ENCODE measurements at regions not wholly inside any gene's neighbourhood (a gene's known extent, or its start where the extent isn't known, plus 50 kb on each side); places are given as distances from the start of the nearest gene placed in this dataset.

DNA sequence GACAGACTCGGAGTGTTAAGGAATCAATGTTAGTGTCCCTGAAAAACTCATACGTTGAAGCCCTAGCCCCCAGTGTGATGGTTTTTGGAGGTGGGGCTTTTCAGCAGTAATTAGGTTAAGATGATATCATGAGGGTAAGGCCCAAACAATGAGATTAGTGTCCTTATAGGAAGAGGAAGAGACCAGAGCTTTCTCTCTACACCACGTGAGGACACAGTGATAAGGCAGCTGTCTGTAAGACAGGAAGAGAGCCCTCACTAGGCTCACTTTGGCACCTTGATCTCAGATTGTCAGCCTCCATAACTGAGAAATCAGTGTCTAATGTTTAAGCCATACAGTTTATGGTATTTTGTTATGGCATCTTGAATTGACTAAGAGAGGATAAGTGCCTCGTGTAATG lies 403.2 kb downstream of the NPIPA7 start:
- no peaks in the 10 kb centered on the region for H3K4me1 ChIP-seq (ENCODE audit: control insufficient read depth, insufficient read depth, low read length)
- ChIA-PET POLR2A (no interaction called here), CTCF (no interaction called here)
- no peak overlapping the region for H3K27ac ChIP-seq (ENCODE audit: extremely low read depth, low read depth, low read length)
- no peaks in the 10 kb centered on the region for H3K9me3 ChIP-seq (ENCODE audit: control insufficient read depth, insufficient read depth, low read depth, low read length)
- no peaks in the 10 kb centered on the region for H3K36me3 ChIP-seq (ENCODE audit: control insufficient read depth in 2 of 2, insufficient read depth in 1 of 2, low read length in 2 of 2)
- TF ChIP-seq ZNF707 (tag by site-specific recombination; IDR thresholded peaks at IDR 0.05) (no peak), ZNF335 (tag by site-specific recombination; conservative IDR thresholded peaks at IDR 0.05) (no peak), MEIS1 (CRISPR knock-in tag; IDR thresholded peaks at IDR 0.05; ENCODE audit: borderline replicate concordance) (no peak), ZNF600 (tag by site-specific recombination; IDR thresholded peaks at IDR 0.05) (no peak), ZNF521 (tag by site-specific recombination; IDR thresholded peaks at IDR 0.05) (no peak), ZNF768 (tag by site-specific recombination; IDR thresholded peaks at IDR 0.05) (no peak), ZNF354C (tag by site-specific recombination; IDR thresholded peaks at IDR 0.05; ENCODE audit: borderline replicate concordance, low read depth) (no peak), ZNF157 (tag by site-specific recombination; IDR thresholded peaks at IDR 0.05) (no peak), ZBTB1 (tag by site-specific recombination; IDR thresholded peaks at IDR 0.05) (no peak), MZF1 (tag by site-specific recombination; IDR thresholded peaks at IDR 0.05; ENCODE audit: borderline replicate concordance) (no peak), ZNF202 (tag by site-specific recombination; IDR thresholded peaks at IDR 0.05; ENCODE audit: borderline replicate concordance) (no peak), ZNF274 (IDR thresholded peaks at IDR 0.05; ENCODE audit: low read length) (no peak), ZNF274 (tag by site-specific recombination; IDR thresholded peaks at IDR 0.05; ENCODE audit: borderline replicate concordance) (no peak)
- TF ChIP-seq, protein P1, sequence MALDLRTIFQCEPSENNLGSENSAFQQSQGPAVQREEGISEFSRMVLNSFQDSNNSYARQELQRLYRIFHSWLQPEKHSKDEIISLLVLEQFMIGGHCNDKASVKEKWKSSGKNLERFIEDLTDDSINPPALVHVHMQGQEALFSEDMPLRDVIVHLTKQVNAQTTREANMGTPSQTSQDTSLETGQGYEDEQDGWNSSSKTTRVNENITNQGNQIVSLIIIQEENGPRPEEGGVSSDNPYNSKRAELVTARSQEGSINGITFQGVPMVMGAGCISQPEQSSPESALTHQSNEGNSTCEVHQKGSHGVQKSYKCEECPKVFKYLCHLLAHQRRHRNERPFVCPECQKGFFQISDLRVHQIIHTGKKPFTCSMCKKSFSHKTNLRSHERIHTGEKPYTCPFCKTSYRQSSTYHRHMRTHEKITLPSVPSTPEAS (tag by site-specific recombination; IDR thresholded peaks at IDR 0.05), result no peak
- H3K4me3 ChIP-seq (ENCODE audit: low read depth, low read length), result no peak overlapping the region

DNA sequence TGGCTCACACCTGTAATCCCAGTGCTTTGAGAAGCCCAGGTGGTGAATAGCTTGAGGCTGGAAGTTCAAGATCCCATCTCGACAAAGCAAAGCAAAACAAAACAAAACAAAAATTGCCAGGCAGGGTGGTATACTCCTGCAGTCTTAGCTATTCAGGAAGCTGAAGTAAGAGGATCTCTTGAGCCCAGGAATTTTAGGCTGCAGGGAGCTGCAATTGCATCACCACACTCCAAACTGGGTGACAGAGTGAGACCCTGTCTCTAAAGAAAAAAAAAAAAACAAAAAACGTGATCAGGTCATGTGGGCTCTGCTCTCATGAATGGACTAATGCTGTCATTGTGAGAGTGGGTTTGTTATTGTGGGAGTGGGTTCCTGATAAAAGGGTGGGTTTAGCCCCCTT lies 409.1 kb downstream of the NPIPA7 start:
- CTCF ChIA-PET, result interaction anchor here (0.6 to 0.7 kb wide), 2 partner anchors 76 to 100 kb away, joined by 4 read pairs; no protein-coding TSS in a partner anchor
- POLR2A ChIA-PET, result no interaction called here
- Histone ChIP-seq H3K27ac (ENCODE audit: extremely low read depth, low read depth, low read length) (no peak overlapping the region), H3K36me3 (ENCODE audit: control insufficient read depth in 2 of 2, insufficient read depth in 1 of 2, low read length in 2 of 2) (no peaks in the 10 kb centered on the region), H3K9me3 (ENCODE audit: control insufficient read depth, insufficient read depth, low read depth, low read length) (no peaks in the 10 kb centered on the region), H3K4me1 (ENCODE audit: control insufficient read depth, insufficient read depth, low read length) (no peaks in the 10 kb centered on the region), H3K4me3 (ENCODE audit: low read depth, low read length) (no peak overlapping the region)
- TF ChIP-seq ZNF133 (tag by site-specific recombination; IDR thresholded peaks at IDR 0.05) (no peak), HOXD13 (CRISPR knock-in tag; IDR thresholded peaks at IDR 0.05; ENCODE audit: borderline replicate concordance) (no peak), ZNF571 (tag by site-specific recombination; IDR thresholded peaks at IDR 0.05) (no peak), ZNF10 (tag by site-specific recombination; IDR thresholded peaks at IDR 0.05) (no peak), MEIS1 (CRISPR knock-in tag; IDR thresholded peaks at IDR 0.05; ENCODE audit: borderline replicate concordance) (no peak), ZNF629 (tag by site-specific recombination; IDR thresholded peaks at IDR 0.05) (no peak), ZNF529 (tag by site-specific recombination; IDR thresholded peaks at IDR 0.05; ENCODE audit: insufficient replicate concordance) (no peak), ZNF654 (tag by site-specific recombination; IDR thresholded peaks at IDR 0.05; ENCODE audit: low read depth) (no peak)
- TF ChIP-seq, protein P2, sequence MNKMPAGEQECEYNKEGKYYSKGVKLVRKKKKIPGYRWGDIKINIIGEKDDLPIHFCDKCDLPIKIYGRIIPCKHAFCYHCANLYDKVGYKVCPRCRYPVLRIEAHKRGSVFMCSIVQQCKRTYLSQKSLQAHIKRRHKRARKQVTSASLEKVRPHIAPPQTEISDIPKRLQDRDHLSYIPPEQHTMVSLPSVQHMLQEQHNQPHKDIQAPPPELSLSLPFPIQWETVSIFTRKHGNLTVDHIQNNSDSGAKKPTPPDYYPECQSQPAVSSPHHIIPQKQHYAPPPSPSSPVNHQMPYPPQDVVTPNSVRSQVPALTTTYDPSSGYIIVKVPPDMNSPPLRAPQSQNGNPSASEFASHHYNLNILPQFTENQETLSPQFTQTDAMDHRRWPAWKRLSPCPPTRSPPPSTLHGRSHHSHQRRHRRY (tag by site-specific recombination; IDR thresholded peaks at IDR 0.05), result no peak
- TF ChIP-seq, protein P3, sequence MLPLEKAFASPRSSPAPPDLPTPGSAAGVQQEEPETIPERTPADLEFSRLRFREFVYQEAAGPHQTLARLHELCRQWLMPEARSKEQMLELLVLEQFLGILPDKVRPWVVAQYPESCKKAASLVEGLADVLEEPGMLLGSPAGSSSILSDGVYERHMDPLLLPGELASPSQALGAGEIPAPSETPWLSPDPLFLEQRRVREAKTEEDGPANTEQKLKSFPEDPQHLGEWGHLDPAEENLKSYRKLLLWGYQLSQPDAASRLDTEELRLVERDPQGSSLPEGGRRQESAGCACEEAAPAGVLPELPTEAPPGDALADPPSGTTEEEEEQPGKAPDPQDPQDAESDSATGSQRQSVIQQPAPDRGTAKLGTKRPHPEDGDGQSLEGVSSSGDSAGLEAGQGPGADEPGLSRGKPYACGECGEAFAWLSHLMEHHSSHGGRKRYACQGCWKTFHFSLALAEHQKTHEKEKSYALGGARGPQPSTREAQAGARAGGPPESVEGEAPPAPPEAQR (tag by site-specific recombination; IDR thresholded peaks at IDR 0.05), result no peak
- TF ChIP-seq, protein P4, sequence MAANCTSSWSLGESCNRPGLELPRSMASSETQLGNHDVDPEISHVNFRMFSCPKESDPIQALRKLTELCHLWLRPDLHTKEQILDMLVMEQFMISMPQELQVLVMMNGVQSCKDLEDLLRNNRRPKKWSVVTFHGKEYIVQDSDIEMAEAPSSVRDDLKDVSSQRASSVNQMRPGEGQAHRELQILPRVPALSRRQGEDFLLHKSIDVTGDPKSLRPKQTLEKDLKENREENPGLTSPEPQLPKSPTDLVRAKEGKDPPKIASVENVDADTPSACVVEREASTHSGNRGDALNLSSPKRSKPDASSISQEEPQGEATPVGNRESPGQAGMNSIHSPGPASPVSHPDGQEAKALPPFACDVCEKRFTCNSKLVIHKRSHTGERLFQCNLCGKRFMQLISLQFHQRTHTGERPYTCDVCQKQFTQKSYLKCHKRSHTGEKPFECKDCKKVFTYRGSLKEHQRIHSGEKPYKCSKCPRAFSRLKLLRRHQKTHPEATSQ (tag by site-specific recombination; IDR thresholded peaks at IDR 0.05), result no peak
- TF ChIP-seq, protein P5, sequence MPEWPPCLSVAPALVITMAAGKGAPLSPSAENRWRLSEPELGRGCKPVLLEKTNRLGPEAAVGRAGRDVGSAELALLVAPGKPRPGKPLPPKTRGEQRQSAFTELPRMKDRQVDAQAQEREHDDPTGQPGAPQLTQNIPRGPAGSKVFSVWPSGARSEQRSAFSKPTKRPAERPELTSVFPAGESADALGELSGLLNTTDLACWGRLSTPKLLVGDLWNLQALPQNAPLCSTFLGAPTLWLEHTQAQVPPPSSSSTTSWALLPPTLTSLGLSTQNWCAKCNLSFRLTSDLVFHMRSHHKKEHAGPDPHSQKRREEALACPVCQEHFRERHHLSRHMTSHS (tag by site-specific recombination; IDR thresholded peaks at IDR 0.05), result no peak

All from HEK293 (cell line).